Parathyroid adenoma (tissue), 2 donors: ENCODE measurements at regions not wholly inside any gene's neighbourhood (a gene's known extent, or its start where the extent isn't known, plus 50 kb on each side); places are given as distances from the start of the nearest gene placed in this dataset.

Experiments
- H2AFZ ChIP-seq: fragments of 300-600 bp; sonication (generic); one replicate; pipeline ENCODE4 v1.7.0; 2017; ENCODE audit warnings: antibody characterized with exemption, mild to moderate bottlenecking
- H3K27ac ChIP-seq: fragments of 300-600 bp; sonication (generic); one replicate; pipeline ENCODE4 v1.7.0; 2017
- H3K27me3 ChIP-seq: fragments of 300-600 bp; sonication (generic); one replicate; pipeline ENCODE4 v1.7.0; 2017; ENCODE audit warnings: low read length; ENCODE audit not compliant: control insufficient read depth, insufficient read depth
- H3K36me3 ChIP-seq: fragments of 300-600 bp; sonication (generic); one replicate; pipeline ENCODE4 v1.7.0; 2017; ENCODE audit warnings: low read length; ENCODE audit not compliant: control insufficient read depth, insufficient read depth
- H3K4me1 ChIP-seq: fragments of 300-600 bp; sonication (generic); one replicate; pipeline ENCODE4 v1.7.0; 2017; ENCODE audit warnings: control low read depth
- H3K4me2 ChIP-seq: fragments of 300-600 bp; sonication (generic); one replicate; pipeline ENCODE4 v1.7.0; 2017; ENCODE audit warnings: low read length
- H3K4me3 ChIP-seq: fragments of 300-600 bp; sonication (generic); one replicate; pipeline ENCODE4 v1.7.0; 2017; ENCODE audit warnings: low read depth, low read length
- H3K79me2 ChIP-seq: fragments of 300-600 bp; sonication (generic); one replicate; pipeline ENCODE4 v1.7.0; 2017; ENCODE audit warnings: control low read depth
- H3K9ac ChIP-seq: fragments of 300-600 bp; sonication (generic); one replicate; pipeline ENCODE4 v1.7.0; 2017; ENCODE audit warnings: mild to moderate bottlenecking
- H3K9me3 ChIP-seq: fragments of 300-600 bp; sonication (generic); one replicate; pipeline ENCODE4 v1.7.0; 2017; ENCODE audit warnings: low read length; ENCODE audit not compliant: control insufficient read depth
- TF ChIP-seq, protein P1 (sequence below): fragments of 300-600 bp; sonication (generic); IDR thresholded peaks from one replicate; pipeline ENCODE4 v1.7.0; 2017; ENCODE audit warnings: antibody characterized with exemption, mild to moderate bottlenecking
- donor health status: primary hyperparathyroidism.

DNA sequence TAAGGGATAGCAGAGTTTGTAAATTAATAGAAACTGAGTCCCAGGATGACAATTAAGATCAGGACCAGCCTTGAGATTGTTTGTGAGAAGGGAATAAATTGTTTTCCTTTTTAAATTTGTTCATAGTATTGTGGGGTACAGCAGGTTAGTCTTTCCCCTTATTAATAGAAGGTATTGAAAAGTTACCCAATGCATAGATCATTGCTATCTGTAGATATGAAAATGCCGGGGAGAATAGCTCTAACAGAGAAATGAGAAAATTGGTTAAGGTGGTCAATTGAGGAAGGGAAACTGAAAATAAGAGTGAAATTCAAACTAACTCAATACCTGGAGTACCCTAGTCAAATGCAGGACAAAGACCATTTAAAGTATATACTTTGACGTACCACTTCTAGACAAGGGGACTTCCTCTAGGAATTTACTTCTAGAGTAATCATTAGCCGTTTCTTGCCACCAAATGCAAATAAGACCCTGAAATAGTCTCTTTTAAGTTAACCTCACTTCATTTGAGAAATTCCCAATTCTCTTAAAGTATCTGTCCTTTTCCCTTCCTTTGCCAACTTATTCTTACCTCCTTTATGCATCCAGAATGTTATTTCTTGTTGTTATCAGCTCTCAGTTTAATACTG lies 1224.4 kb upstream of the LRRTM1 start:
- TF ChIP-seq, protein P1, sequence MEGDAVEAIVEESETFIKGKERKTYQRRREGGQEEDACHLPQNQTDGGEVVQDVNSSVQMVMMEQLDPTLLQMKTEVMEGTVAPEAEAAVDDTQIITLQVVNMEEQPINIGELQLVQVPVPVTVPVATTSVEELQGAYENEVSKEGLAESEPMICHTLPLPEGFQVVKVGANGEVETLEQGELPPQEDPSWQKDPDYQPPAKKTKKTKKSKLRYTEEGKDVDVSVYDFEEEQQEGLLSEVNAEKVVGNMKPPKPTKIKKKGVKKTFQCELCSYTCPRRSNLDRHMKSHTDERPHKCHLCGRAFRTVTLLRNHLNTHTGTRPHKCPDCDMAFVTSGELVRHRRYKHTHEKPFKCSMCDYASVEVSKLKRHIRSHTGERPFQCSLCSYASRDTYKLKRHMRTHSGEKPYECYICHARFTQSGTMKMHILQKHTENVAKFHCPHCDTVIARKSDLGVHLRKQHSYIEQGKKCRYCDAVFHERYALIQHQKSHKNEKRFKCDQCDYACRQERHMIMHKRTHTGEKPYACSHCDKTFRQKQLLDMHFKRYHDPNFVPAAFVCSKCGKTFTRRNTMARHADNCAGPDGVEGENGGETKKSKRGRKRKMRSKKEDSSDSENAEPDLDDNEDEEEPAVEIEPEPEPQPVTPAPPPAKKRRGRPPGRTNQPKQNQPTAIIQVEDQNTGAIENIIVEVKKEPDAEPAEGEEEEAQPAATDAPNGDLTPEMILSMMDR: no peak
- Histone ChIP-seq H3K36me3 (no peaks in the 10 kb centered on the region), H2AFZ (no peak overlapping the region), H3K27ac (no peak overlapping the region), H3K27me3 (no peaks in the 10 kb centered on the region), H3K4me2 (no peak overlapping the region), H3K9me3 (no peaks in the 10 kb centered on the region), H3K4me1 (no peaks in the 10 kb centered on the region), H3K79me2 (no peaks in the 10 kb centered on the region), H3K9ac (no peak overlapping the region), H3K4me3 (no peak overlapping the region)

DNA sequence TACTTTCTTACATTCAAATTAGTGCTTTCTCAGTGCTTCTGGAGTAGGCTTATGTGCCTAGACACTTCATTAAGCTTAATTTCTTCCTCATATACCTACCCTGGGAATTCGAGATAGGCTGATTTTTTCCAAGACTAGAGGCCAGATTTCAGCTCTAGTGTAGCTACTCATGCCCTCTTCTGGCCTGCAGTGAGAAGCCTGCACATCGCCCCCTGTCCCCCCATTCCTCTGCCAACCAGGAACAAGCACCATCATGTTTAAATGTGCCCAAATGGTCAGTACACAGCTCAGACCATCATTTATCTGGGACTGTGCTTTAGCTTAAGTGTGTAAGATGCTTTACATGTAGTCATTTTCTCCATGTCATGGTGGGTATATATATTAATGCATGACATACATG lies 1218.8 kb upstream of the LRRTM1 start:
- H3K27me3 ChIP-seq: no peaks in the 10 kb centered on the region
- no peaks in the 10 kb centered on the region for H3K36me3 ChIP-seq
- no peak overlapping the region for H3K9ac ChIP-seq
- H3K9me3 ChIP-seq: no peaks in the 10 kb centered on the region
- H3K79me2 ChIP-seq: no peaks in the 10 kb centered on the region
- TF ChIP-seq, protein P1: no peak
- H3K4me3 ChIP-seq: no peak overlapping the region
- no peak overlapping the region for H2AFZ ChIP-seq
- no peak overlapping the region for H3K4me2 ChIP-seq
- H3K27ac ChIP-seq: no peak overlapping the region
- H3K4me1 ChIP-seq: no peaks in the 10 kb centered on the region

DNA sequence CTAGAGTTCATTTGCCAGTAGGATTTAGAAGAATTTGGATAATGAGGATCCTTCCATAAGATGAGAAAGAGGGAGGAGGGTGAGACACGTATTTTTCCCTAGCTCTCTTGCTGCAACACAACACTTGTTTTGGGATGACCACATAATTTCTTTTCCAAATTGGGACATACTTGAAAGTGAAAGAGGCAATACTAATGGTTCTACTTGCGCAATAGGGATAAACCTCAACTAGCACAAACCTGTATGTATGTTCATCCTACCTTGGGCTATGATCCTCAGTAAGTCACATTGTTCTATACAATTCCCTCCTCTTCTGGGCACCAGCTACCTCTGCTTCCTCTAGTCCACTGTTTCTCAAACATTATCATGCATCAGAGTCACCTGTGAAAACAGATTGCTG lies 1208.8 kb upstream of the LRRTM1 start:
- H3K4me1 ChIP-seq: no peaks in the 10 kb centered on the region

DNA sequence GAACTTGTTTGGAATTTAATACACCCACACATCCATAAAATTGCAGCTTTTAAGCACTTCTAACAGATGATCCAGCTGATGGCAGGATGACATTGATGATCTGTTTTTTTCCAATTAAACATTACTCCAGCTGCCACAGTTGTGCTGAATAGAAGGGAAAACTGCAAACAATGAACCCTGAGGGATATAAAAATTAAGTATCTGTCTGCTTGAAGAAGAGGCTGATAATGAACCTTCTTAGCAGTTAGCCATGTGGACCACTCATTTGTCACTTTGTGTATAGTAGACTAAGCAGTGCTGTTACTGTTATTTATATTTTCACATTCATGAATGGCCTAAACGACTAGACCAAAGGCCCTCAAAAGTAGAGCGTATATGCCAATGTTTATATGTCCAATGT lies 1201.0 kb upstream of the LRRTM1 start:
- Histone ChIP-seq H3K4me3 (no peak overlapping the region), H2AFZ (no peak overlapping the region), H3K79me2 (no peaks in the 10 kb centered on the region), H3K4me1 (no peaks in the 10 kb centered on the region), H3K9ac (no peak overlapping the region), H3K27me3 (no peaks in the 10 kb centered on the region), H3K36me3 (no peaks in the 10 kb centered on the region), H3K27ac (no peak overlapping the region), H3K9me3 (no peaks in the 10 kb centered on the region), H3K4me2 (no peak overlapping the region)
- TF ChIP-seq, protein P1: no peak

More for the DNA sequence above, 1208.8 kb upstream of the LRRTM1 start:
- Histone ChIP-seq H3K79me2 (no peaks in the 10 kb centered on the region), H3K27ac (no peak overlapping the region), H3K27me3 (no peaks in the 10 kb centered on the region), H2AFZ (no peak overlapping the region), H3K4me3 (no peak overlapping the region), H3K4me2 (no peak overlapping the region), H3K9ac (no peak overlapping the region), H3K36me3 (no peaks in the 10 kb centered on the region), H3K9me3 (no peaks in the 10 kb centered on the region)
- TF ChIP-seq, protein P1: no peak

DNA sequence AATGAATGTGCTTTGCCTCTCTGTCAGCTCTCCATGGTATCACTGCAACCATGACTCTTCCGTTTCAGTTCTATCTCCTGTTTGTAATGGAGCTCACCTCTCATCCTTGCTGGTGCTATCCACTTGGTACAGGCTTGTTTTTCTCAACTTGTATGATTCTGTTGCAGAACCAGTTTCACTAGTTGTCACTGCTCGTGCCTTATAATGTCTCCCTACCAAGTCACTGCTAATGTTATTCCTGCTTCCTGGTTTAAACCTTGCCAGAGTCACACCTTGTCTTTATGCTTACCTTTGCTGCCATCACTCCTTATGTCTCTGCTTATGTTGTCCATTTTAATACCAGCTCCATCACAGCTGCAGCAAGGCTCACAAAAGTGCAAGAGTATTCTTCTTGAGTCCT lies 1191.0 kb upstream of the LRRTM1 start:
- Histone ChIP-seq H3K4me3 (no peak overlapping the region), H3K9ac (no peak overlapping the region), H2AFZ (no peak overlapping the region), H3K4me1 (no peaks in the 10 kb centered on the region), H3K36me3 (no peaks in the 10 kb centered on the region), H3K27me3 (no peaks in the 10 kb centered on the region), H3K27ac (no peak overlapping the region), H3K9me3 (no peaks in the 10 kb centered on the region), H3K79me2 (no peaks in the 10 kb centered on the region), H3K4me2 (no peak overlapping the region)
- TF ChIP-seq, protein P1: no peak
